Caki2 (cell line): ENCODE measurements at regions not wholly inside any gene's neighbourhood (a gene's known extent, or its start where the extent isn't known, plus 50 kb on each side); places are given as distances from the start of the nearest gene placed in this dataset.
A peak's percentile ranks its signal among the peaks of the same experiment; 100 is the strongest.
"Not testable (repeated sequence)": the region's sequence is repeated elsewhere in the genome, so short reads cannot be mapped to it uniquely, and the experiment has no call there.

Source experiments
- DNase-seq: peaks from one replicate; pipeline ENCODE4 v3.0.0-alpha.2; 2015; ENCODE audit warnings: low read depth
- in situ Hi-C: cut with HindIII; loops from 2 replicates; pipeline ENCODE4 v1.10.0; 2016; ENCODE audit warnings: low sequenced_read_pairs, low pct_unique_long_range_greater_than_20kb, mixed read lengths

DNA sequence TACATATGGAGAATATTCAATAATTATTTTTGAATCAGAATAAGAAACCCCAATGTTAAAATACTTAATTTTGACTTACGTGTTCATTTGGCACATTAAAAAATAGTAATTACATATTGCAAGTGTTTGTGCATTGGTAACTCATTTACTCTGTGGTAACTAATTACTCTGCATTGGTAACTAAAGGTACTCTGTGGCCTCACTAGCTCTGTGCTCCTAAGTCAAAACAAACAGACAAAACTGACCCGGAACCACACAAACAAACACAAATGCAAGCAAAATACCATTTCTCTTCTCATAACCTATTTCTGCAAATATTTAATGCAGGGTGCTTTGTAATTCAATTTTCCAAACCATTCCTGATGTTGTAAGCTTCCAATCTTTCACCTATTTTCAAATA is 1244.3 kb downstream of the REEP3 start:
- in situ Hi-C loops, result no loop called here
- DNase-seq, result no peak

DNA sequence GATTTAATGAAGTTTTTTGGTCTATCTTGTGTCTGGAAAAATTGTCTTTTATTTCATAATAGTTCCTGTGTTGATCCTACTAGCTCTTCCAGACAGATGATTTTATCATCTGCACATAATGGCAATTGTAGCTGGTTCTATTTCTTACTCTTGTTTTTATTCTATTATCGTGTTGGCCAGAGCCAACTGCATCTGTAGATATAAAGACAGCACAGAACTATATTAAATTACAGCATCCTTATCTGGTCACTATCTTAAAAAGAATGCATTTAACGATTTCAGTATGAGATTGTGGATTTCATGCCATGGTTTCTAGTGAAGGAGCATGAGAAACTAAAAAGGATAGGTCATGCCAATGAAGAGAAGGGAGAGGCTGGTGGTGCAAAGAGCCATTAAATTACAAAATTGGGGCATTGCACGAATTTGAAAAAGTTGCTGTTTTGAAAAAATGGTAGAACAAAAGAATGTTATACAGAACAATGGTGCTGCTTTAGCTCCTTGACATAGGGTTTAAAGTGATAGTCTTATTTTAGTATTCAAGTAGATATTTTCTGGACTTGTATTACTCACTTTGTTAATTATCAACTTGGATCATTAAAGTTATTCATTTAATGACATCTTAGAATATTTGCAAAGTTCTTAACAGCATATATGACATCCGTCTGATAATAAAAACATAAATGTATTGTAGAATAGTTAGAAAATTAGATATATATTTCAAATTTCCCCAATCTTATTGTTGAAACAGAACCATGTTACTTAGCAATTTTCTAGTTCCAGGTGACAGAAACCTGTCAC is 1250.3 kb downstream of the REEP3 start:
- in situ Hi-C loops, result no loop called here
- DNase-seq, result no peak

DNA sequence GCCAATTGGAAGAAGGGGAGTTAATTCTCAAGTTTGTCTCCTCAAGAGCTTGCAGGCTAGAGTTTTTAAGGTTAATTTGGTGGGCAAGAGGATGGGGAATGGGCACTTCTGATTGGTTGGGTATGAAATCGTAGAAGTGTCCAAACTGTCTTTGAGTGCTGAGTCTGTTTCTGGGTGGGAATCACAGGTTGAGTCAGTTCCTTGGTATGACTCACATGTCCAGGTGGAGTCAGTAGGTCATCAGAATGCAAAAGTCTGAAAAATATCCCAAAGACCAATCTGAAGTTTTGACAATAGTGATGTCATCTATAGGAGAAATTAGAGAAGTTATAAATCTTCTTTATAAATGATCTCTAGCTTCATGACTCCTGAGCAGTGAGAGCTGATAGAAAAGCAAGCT is 1252.2 kb downstream of the REEP3 start:
- DNase-seq, result peak; percentile 4
- in situ Hi-C loops, result no loop called here

DNA sequence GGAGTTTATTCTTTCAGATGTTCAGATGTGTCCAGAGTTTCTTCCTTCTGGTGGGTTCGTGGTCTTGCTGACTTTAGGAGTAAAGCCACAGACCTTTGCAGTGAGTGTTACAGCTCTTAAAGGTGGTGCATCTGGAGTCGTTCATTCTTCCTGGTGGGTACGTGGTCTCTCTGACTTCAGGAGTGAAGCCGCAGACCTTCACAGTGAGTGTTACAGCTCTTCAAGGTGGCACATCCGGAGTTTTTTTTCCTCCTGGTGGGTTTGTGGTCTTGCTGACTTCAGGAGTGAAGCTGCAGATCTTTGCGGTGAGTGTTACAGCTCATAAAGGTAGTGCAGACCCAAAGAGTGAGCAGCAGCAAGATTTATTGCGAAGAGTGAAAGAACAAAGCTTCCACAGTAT is 1263.2 kb downstream of the REEP3 start:
- DNase-seq, in situ Hi-C loops: not testable (repeated sequence)

DNA sequence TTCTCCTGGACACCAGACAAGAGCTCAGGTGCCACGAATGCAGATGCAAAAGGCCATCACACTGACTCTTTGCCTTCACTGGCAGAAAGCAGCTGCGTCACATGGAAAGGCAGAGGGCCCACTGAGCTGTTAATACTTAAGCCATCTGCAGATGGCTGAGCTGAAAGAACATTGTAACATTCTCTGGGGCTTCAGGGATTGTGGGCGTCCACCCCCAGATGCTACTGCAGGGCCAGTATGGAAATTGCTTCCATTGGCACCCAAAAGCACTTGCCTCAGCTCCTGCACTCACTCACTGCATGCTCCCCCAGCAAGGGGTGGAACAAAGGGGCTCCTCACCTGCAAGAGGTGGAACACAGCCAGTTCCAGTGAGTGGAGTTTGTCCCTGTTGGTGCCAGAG is 1264.6 kb downstream of the REEP3 start:
- no peak for DNase-seq
- in situ Hi-C loops, result no loop called here

DNA sequence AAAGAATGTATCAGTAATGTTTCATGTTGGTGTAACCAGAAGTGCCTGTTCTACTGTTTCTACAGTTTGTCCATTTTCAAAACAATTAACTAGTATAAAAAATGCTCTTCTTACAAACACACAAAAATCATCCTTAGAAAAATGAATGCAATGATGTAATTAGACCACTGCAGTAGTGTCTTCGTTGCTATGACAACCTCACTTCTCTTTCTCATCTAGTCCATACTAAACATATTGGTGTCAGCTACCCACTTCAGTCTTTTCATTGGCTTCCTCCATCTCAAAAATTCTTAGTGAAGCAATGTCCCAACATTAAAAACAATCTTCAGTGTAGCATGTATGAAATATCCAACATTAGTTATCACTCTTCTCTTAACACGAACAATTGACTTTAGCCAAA is 1265.8 kb downstream of the REEP3 start:
- in situ Hi-C loops, result no loop called here
- no peak for DNase-seq

DNA sequence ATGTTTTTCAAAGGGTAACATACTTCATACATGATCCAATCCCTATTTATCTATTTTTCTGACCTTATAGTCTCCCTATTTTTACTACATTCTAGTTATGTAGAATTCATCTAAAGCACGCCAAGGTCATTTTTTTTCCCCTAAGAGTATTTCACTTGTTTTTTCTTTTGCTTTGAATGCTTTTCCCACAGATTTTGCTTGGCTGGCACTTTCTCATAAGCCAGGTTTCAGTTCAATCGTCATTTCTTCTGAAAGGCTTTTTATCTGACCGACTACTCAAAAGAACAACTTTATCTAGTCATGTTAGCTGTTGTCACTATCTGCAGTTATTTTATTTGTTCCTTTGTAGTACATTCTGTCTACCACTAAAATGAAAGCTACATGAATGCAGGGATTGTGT is 1274.6 kb downstream of the REEP3 start:
- in situ Hi-C loops, result no loop called here
- DNase-seq, result no peak

DNA sequence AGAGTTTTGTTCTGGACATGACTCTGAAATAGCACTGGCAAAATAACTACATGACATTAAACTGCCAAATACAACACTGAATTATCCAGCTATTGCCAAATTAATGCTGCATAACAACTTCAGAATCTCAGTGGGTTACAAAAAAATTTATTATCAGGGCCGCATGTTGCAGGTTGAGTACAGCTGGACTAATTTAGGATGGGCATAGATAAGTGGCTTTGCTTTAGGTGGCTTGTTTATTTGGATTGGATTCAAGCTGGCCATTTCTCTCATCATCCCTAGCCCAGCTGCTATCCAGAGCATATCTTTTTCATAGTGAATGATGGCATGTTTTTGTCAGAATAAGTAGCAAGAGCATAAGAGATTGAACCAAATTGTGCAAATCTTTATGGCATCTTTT is 1277.1 kb downstream of the REEP3 start:
- in situ Hi-C loops, result no loop called here
- no peak for DNase-seq

DNA sequence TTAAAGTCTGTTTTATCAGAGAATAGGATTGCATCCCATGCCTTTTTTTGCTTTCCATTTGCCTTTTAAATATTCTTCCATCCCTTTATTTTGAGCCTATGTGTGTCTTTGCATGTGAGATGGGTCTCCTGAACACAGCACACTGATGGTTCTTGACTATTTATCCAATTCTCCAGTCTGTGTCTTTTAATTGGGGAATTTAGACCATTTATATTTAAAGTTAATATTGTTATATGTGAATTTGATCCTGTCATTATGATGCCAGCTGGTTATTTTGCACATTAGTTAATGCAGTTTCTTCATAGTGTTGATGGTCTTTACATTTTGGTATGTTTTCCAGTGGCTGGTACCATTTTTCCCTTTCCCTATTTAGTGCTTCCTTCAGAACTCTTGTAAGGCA is 1287.0 kb downstream of the REEP3 start:
- DNase-seq, in situ Hi-C loops: not testable (repeated sequence)

DNA sequence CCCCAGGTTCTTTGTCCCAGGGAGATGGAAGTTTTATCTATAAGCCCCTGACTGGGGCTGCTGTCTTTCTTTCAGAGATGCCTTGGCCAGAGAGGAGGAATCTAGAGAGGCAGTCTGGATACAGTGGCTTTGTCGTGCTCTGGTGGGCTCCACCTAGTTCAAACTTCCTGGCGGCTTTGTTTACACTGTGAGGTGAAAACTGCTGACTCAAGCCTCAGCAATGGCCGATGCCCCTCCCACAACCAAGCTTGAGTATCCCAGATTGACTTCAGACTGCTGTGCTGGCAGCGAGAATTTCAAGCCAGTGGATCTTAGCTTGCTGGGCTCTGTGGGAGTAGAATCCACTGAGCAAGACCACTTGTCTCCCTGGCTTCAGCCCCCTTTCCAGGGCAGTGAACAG is 1288.8 kb downstream of the REEP3 start:
- peak; percentile 32 for DNase-seq
- in situ Hi-C loops, result not testable (repeated sequence)

DNA sequence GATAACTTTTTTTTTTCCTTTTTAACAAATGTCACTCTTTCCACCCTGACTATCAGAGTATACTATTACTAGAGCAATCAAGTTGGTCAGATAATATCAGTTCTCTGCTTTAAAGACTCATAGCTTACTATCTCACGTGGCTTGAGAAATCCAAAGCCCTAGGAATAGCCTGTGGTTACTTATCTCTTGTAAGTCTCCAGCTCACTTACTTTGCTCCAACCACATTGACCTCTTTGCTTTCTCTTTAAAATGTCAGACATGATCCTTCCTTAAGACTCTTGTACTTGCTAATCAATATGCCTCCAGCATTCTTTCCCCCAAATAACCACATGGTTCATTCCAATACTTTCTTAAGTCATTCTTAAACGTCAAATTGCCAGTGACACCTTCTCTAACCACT is 1292.2 kb downstream of the REEP3 start:
- in situ Hi-C loops, result no loop called here
- no peak for DNase-seq

DNA sequence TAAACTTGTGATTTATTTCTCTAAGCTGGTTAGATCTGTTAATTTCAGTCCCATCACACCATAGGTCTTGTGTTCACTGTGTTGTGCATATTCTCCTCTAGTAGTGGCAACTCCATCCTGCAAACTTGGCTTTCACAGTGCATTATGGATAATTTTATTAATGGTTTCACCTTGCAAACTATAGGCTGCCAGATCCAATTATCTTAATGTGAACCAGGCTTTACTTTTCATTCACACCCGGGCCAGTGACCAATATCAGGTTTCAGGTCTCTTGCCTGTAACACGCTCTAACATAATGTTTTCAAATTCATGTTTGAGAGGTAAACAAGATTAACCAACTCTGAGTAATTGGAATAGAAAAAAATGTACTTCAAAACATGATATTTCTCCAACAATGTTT is 1293.0 kb downstream of the REEP3 start:
- no peak for DNase-seq
- in situ Hi-C loops, result no loop called here

DNA sequence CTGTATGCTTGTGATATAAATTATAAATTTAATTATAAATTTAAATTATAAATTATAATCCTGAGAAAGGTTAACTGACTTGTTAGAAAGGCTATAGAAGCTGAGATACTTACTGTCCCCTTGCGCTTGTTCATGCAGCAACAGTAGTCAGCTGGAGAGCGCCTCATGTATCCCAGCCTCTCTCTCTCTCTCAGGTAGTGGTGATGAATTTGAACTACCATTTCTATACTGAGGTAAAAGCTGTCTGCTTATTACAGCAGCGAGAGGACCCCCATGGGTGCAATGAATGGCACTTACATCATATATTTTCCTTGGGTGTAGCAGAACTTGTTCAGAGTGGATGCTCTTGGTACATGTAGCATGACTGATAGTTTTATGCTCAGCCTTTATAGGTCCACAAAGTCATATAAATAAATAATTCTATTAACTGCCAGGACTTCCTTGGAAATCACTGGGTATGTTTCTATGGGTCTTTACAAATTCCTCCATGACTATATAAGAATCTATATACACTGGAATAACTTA is 1308.7 kb downstream of the REEP3 start:
- DNase-seq, result no peak
- in situ Hi-C loops, result no loop called here

DNA sequence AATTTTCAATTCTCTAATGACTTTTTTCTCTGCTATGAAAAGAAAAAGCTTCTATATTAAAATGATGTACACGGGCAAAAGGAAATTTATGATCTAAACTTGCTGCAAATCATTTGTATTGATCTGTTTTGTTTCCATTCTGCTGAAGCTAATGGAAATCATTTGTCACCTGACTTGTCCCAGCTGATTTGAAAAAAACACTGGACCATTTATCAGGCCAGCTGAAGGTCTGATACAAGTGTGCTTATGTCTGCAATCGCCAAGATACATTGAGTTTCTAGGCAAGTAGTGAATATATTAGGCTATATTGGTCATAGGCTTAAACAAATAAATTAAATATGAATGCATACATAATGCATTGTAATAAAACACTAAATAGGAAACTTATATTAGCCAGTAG is 1309.7 kb downstream of the REEP3 start:
- in situ Hi-C loops, result no loop called here
- DNase-seq, result no peak

DNA sequence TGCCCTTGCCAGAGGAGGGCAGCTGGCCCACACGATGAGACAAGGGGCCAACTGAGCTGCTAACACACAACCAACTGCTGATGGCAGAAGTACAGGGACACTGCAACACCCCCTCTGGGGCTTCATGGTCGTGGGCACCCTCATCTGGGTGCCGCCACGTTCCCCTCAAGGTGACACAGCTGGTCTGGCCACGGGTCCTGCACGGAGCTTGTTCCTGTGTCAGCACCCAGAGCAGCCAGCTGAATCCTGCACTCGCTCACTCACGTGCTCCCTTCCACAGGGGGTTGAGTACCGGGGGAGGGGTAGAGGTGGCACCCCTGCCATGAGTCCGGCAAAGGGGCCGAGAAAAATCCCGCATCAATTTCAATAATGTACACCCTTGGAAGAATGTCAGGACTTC is 1319.1 kb downstream of the REEP3 start:
- DNase-seq, result no peak
- in situ Hi-C loops, result no loop called here

DNA sequence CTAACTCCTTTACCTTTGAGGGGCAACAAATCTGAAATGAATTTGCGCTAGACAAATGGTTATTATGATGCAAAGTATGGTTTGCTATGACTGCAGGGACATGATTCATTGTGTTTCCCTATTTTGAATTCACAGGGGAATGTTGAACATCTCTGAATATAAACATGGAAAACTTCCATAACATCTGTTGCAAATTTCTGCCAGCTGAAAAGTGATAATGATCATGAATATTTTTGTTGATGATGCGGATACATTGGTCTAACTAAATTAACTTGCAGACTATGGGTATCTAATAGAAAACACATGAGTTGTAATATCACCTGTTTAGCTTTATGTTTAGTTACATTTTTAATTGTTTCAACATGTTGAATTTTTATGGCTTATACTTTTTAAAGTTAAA is 1325.5 kb downstream of the REEP3 start:
- in situ Hi-C loops, result no loop called here
- no peak for DNase-seq

DNA sequence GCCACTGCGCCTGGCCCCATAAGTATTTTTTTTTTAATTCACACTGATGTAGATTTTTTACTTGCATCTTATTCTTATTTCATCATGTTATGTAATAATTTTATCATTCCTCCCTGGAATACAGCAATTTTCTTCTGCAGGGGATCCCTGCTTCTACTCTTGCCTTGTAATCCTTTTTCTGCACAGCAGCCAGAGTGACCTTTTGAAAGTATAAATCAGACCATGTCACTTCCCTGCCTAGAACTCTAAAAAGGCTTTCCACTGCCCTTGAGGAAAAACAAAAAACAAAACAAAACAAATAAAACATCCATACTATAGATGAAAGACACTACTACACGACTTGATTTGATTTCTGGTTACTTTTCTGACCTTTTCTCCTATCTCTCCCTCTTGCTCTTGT is 1334.7 kb downstream of the REEP3 start:
- in situ Hi-C loops, result no loop called here

DNA sequence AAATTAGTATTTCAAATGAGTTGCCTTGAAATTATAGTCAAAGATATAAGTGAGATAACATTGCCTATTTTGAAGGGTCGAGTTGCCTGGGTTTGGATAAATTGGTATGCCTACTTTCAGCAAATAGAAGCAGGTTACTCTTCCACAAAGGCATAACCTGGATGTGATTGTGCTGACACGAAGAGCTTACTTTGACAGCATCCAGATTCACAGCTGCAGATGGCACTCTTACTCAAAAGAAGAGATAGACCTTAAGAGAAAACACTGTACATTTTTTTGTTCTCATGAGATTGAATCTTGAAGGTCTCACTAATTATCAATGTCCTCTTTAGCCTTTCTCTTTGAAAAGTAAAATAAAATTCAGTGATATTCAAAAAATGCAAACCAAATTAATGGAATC is 1338.7 kb downstream of the REEP3 start:
- no peak for DNase-seq
- in situ Hi-C loops, result no loop called here

More for the DNA sequence above, 1334.7 kb downstream of the REEP3 start:
- no peak for DNase-seq

DNA sequence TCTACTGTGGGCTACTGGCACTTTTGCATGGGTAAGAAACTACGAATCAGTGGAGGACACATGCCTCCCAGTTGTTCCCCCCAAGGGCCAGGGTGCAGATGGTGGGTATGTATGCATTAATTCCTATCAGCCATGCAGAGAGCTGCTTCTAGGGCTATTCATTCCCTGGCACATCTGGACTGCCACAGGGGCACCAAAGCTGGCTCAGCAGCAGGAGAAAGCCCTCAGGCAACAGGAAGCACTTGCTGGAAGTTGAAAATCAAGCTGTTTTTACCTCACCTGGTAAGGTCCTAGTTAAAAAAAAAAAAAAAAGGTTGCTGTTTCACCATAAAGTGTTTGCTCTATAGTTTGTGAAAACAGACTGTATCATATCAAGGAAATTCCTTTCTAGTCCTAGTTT is 1342.6 kb downstream of the REEP3 start:
- in situ Hi-C loops, result no loop called here
- DNase-seq, result no peak

DNA sequence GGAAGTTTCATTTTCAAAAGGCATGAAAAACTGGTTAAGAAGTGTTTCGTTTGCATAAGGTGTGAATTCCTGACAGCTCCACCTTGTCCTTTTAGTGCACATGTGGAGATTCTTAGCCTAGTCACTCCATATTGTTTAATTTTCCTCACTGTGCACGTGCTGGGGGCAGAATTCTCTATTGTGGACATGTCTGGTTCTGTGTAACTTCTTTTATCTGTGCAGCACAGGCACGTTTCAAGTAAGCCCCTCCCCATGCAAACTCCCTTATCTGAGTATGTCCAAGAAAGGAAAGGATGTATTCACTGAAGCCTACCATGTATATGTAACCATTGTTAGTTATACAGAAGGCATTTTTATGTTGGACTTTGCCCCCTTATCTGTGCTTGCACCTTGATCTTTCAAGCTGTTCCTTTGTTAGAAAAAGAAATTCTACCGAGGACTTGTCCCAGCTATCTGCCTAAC is 1346.3 kb downstream of the REEP3 start:
- in situ Hi-C loops, result no loop called here
- DNase-seq, result no peak
